GM12872 (cell line): ENCODE measurements at regions not wholly inside any gene's neighbourhood (a gene's known extent, or its start where the extent isn't known, plus 50 kb on each side); places are given as distances from the start of the nearest gene placed in this dataset.

Source experiments
- TF ChIP-seq, protein P1 (sequence below): IDR thresholded peaks from 3 replicates; pipeline ENCODE4 v1.5.1; 2011; ENCODE audit warnings: low read depth, mild to moderate bottlenecking, low read length, moderate library complexity; ENCODE audit not compliant: insufficient read depth

GRCh38 chr2:186433777-186434432 lies 52.2 kb upstream of the ZC3H15 start:
- TF ChIP-seq, protein P1, sequence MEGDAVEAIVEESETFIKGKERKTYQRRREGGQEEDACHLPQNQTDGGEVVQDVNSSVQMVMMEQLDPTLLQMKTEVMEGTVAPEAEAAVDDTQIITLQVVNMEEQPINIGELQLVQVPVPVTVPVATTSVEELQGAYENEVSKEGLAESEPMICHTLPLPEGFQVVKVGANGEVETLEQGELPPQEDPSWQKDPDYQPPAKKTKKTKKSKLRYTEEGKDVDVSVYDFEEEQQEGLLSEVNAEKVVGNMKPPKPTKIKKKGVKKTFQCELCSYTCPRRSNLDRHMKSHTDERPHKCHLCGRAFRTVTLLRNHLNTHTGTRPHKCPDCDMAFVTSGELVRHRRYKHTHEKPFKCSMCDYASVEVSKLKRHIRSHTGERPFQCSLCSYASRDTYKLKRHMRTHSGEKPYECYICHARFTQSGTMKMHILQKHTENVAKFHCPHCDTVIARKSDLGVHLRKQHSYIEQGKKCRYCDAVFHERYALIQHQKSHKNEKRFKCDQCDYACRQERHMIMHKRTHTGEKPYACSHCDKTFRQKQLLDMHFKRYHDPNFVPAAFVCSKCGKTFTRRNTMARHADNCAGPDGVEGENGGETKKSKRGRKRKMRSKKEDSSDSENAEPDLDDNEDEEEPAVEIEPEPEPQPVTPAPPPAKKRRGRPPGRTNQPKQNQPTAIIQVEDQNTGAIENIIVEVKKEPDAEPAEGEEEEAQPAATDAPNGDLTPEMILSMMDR, result no peak
